CD4-positive, alpha-beta T cell treated with Interleukin-4 for 1 hour (primary cell): ENCODE measurements at regions not wholly inside any gene's neighbourhood (a gene's known extent, or its start where the extent isn't known, plus 50 kb on each side); places are given as distances from the start of the nearest gene placed in this dataset.

Source experiments
- DNase-seq, 2 donors: peaks; one replicate each; pipeline ENCODE4 v3.0.0-alpha.2; 2020 to 2022

GRCh38 chr17:5788266-5788900, 204.1 kb upstream of the NLRP1 start:
- no peak for DNase-seq

GRCh38 chr17:5789528-5789927, 205.2 kb upstream of the NLRP1 start:
- DNase-seq, result no peak

GRCh38 chr17:5793157-5793556, 208.8 kb upstream of the NLRP1 start:
- no peak for DNase-seq

GRCh38 chr17:5793899-5794298, 209.6 kb upstream of the NLRP1 start:
- no peak for DNase-seq

- DNase-seq, result no peak
These were observed 210.1 kb upstream of the NLRP1 start for GRCh38 chr17:5794385-5794784.

GRCh38 chr17:5794881-5795506, 210.7 kb upstream of the NLRP1 start:
- no peak for DNase-seq

GRCh38 chr17:5797447-5798050, 213.2 kb upstream of the NLRP1 start:
- DNase-seq, result no peak

GRCh38 chr17:5798094-5798493, 213.8 kb upstream of the NLRP1 start:
- DNase-seq, result no peak

- no peak for DNase-seq
These were observed 215.8 kb upstream of the NLRP1 start for GRCh38 chr17:5800131-5800530.

- DNase-seq, result no peak
These were observed 216.3 kb upstream of the NLRP1 start for GRCh38 chr17:5800646-5801045.

- no peak for DNase-seq
These were observed 219.9 kb upstream of the NLRP1 start for GRCh38 chr17:5804251-5804650.

GRCh38 chr17:5809056-5809455, 224.7 kb upstream of the NLRP1 start:
- no peak for DNase-seq

GRCh38 chr17:5809580-5810188, 225.4 kb upstream of the NLRP1 start:
- no peak for DNase-seq

- no peak for DNase-seq
These were observed 228.3 kb upstream of the NLRP1 start for GRCh38 chr17:5812590-5812989.

GRCh38 chr17:5813357-5813756, 229.0 kb upstream of the NLRP1 start:
- DNase-seq, result no peak

- DNase-seq, result no peak
These were observed 231.1 kb upstream of the NLRP1 start for GRCh38 chr17:5815396-5815795.

- no peak for DNase-seq
These were observed 232.3 kb upstream of the NLRP1 start for GRCh38 chr17:5816491-5817070.

- DNase-seq, result no peak
These were observed 233.4 kb upstream of the NLRP1 start for GRCh38 chr17:5817475-5818395.

GRCh38 chr17:5819396-5819795, 235.1 kb upstream of the NLRP1 start:
- no peak for DNase-seq

GRCh38 chr17:5819921-5820685, 235.8 kb upstream of the NLRP1 start:
- DNase-seq, result no peak

GRCh38 chr17:5820721-5821456, 236.6 kb upstream of the NLRP1 start:
- DNase-seq, result no peak
